ENCODE measurements at regions not wholly inside any gene's neighbourhood (a gene's known extent, or its start where the extent isn't known, plus 50 kb on each side); places are given as distances from the start of the nearest gene placed in this dataset.
"Not testable (repeated sequence)": the region's sequence is repeated elsewhere in the genome, so short reads cannot be mapped to it uniquely, and the experiment has no call there.

- no peak for DNase-seq (ENCODE audit: low read depth in 3 of 3, low spot score in 2 of 3)
Measured at GRCh38 chr10:23864631-23865147, 344.2 kb upstream of the KIAA1217 start.

- DNase-seq (ENCODE audit: low read depth in 3 of 3, low spot score in 2 of 3), result not testable (repeated sequence)
Measured at GRCh38 chr10:23866985-23867384, 342.0 kb upstream of the KIAA1217 start.

- no peak for DNase-seq (ENCODE audit: low read depth in 3 of 3, low spot score in 2 of 3)
Measured at GRCh38 chr10:23868121-23868520, 340.8 kb upstream of the KIAA1217 start.

GRCh38 chr10:23869548-23869947, 339.4 kb upstream of the KIAA1217 start:
- DNase-seq (ENCODE audit: low read depth in 3 of 3, low spot score in 2 of 3), result no peak

GRCh38 chr10:23869996-23870395, 338.9 kb upstream of the KIAA1217 start:
- DNase-seq (ENCODE audit: low read depth in 3 of 3, low spot score in 2 of 3), result no peak

GRCh38 chr10:23870651-23871610, 338.0 kb upstream of the KIAA1217 start:
- no peak for DNase-seq (ENCODE audit: low read depth in 3 of 3, low spot score in 2 of 3)

- DNase-seq (ENCODE audit: low read depth in 3 of 3, low spot score in 2 of 3), result no peak
Measured at GRCh38 chr10:23872290-23872689, 336.6 kb upstream of the KIAA1217 start.

GRCh38 chr10:23877791-23878320, 331.1 kb upstream of the KIAA1217 start:
- DNase-seq (ENCODE audit: low read depth in 3 of 3, low spot score in 2 of 3), result no peak

GRCh38 chr10:23884670-23885069, 324.3 kb upstream of the KIAA1217 start:
- DNase-seq (ENCODE audit: low read depth in 3 of 3, low spot score in 2 of 3), result no peak

- DNase-seq (ENCODE audit: low read depth in 3 of 3, low spot score in 2 of 3), result no peak
Measured at GRCh38 chr10:23885853-23886252, 323.1 kb upstream of the KIAA1217 start.

- no peak for DNase-seq (ENCODE audit: low read depth in 3 of 3, low spot score in 2 of 3)
Measured at GRCh38 chr10:23886355-23886754, 322.6 kb upstream of the KIAA1217 start.

- no peak for DNase-seq (ENCODE audit: low read depth in 3 of 3, low spot score in 2 of 3)
Measured at GRCh38 chr10:23891301-23891700, 317.6 kb upstream of the KIAA1217 start.

GRCh38 chr10:23892296-23892695, 316.6 kb upstream of the KIAA1217 start:
- DNase-seq (ENCODE audit: low read depth in 3 of 3, low spot score in 2 of 3), result no peak

- no peak for DNase-seq (ENCODE audit: low read depth in 3 of 3, low spot score in 2 of 3)
Measured at GRCh38 chr10:23897267-23897666, 311.7 kb upstream of the KIAA1217 start.

GRCh38 chr10:23897861-23898260, 311.1 kb upstream of the KIAA1217 start:
- no peak for DNase-seq (ENCODE audit: low read depth in 3 of 3, low spot score in 2 of 3)

- DNase-seq (ENCODE audit: low read depth in 3 of 3, low spot score in 2 of 3), result no peak
Measured at GRCh38 chr10:23899166-23899565, 309.8 kb upstream of the KIAA1217 start.

- no peak for DNase-seq (ENCODE audit: low read depth in 3 of 3, low spot score in 2 of 3)
Measured at GRCh38 chr10:23910291-23910690, 298.6 kb upstream of the KIAA1217 start.

GRCh38 chr10:23912884-23913404, 296.0 kb upstream of the KIAA1217 start:
- no peak for DNase-seq (ENCODE audit: low read depth in 3 of 3, low spot score in 2 of 3)

- no peak for DNase-seq (ENCODE audit: low read depth in 3 of 3, low spot score in 2 of 3)
Measured at GRCh38 chr10:23914641-23915040, 294.3 kb upstream of the KIAA1217 start.

- DNase-seq (ENCODE audit: low read depth in 3 of 3, low spot score in 2 of 3), result no peak
Measured at GRCh38 chr10:23917251-23917840, 291.6 kb upstream of the KIAA1217 start.

GRCh38 chr10:23918090-23918723, 290.7 kb upstream of the KIAA1217 start:
- DNase-seq (ENCODE audit: low read depth in 3 of 3, low spot score in 2 of 3), result no peak
